IPS-NIHi11 (cell line): ENCODE measurements at regions not wholly inside any gene's neighbourhood (a gene's known extent, or its start where the extent isn't known, plus 50 kb on each side); places are given as distances from the start of the nearest gene placed in this dataset.
"Not testable (repeated sequence)": the region's sequence is repeated elsewhere in the genome, so short reads cannot be mapped to it uniquely, and the experiment has no call there.

ENCODE experiments used
- DNase-seq: peaks from one replicate; pipeline ENCODE4 v3.0.0; 2012; ENCODE audit warnings: mixed read lengths, low spot score

DNA sequence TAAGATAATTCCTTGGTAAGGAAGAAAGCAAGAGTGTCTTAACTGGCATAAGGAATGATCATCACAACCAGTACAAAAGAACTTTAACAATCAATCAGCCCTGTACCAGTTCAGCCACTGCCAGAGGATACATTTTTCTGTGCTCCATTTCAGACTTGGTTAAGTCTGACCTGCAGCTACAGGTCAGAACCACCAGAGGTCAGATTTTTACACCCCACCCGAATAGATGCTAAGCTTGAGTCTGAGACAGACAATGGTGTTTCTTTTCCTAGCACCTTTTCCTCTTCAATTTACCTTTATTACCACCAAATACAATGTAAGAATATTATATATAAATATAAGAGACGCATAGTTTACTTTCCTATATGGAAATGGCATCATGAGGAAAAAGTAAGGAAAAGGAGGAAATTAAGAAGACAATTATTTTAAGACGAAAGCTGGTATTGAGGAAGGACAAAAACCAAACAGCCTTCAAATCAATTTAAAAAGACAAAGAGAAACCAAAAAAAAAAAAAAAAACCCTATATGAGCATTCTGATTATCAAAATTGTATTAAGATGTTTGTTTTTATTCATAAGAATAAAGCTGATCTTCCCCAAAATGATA lies 215.3 kb upstream of the TTC29 start:
- DNase-seq, result peak; percentile 66

DNA sequence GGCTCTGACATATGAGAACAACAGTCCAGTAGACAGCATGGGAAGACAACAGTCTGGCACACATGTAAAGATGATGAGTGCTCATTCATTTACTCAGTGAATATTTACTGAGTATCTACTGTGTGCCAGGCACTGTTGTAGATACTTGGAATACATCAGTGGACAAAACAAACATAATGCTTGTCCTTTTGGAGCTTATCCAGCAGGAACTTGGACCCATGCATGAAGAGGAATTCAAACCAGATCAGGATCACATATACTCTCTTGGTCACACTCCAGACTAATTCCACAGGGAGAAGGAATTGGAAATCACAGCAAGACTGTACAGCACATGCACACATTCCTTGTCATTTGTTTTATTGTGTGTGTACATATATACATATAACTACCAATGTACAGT lies 217.6 kb upstream of the TTC29 start:
- no peak for DNase-seq

DNA sequence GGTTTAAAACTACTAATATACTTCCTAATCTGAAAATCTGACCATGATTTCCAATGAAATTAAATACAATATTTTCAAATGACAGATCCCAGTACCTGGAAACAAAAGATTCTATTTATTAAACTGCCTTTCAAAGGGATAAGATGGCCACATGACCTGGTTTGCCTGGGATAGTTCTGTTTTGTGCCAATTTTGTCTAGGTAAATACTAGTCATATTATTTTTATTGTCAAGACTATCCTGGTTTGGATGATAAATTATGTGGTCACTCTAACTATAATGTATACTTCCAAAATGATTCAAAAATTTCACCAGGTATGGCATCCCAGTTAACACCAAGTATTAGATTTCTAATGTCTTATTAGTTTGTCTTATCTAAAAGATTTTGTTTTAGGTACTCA lies 222.5 kb upstream of the TTC29 start:
- not testable (repeated sequence) for DNase-seq

DNA sequence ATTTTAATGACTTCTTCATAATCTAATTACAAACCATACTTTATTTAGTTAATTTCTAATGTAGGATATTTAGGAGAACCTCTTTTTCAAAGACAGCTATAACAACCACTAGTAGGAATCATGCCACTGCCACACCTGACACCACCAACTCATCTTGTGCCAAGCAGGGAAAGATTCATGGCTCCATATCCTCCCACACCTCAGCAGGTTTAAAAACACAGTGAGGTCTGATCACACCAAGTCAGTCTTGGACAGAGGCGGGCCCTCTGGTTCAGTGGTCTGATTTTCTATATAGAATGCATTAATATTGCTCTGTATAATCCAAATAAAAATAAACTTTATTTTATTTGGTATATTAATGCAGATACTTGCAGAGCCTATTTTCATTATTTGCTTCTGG lies 227.7 kb upstream of the TTC29 start:
- DNase-seq, result no peak

DNA sequence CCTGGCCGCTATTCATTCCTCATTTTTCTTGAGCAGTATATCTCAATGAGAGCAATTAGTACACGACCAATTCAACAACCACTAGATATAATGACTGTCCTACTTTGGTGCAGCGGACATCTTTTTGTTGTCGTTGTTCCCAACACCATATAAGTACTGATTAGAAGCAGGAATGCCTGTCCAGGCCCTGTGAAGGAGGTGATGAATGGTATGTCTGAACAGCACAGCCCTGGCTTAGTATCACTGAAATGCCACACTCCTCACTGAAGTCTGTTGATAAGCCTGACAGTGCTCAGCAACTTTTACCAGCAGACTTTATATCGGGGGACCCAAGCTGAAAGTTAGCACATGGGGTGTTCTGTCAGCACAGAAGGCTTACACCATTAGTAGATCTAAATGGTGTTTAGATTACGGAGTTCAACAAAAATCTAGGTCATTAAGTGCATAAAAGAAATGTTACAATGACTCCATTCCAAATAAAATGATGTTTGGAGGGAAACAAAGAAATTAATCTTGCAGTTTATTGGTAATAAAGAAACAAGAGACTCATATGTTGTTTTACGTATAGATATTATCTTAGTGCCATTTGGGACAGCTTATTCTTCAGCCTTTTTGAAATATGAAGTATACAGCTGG lies 228.3 kb upstream of the TTC29 start:
- DNase-seq, result no peak

DNA sequence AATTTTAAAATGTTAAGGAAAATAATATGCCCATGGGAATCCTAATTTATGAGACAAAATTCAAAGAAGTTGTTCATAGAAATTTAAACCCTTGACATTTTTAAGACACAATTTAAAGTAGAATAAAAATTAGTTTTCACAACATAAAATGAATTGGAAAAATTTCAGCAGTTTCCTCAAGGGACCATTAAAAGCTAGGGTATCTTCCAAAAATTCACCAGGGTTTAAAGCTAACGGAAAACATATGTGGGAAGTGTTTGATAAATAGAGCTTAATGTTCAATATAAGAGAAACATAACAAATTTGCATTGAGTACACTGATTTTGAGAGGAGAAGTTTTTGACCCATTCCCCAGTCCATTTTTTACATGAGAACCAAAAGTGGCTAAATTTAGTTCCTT lies 228.9 kb upstream of the TTC29 start:
- no peak for DNase-seq

DNA sequence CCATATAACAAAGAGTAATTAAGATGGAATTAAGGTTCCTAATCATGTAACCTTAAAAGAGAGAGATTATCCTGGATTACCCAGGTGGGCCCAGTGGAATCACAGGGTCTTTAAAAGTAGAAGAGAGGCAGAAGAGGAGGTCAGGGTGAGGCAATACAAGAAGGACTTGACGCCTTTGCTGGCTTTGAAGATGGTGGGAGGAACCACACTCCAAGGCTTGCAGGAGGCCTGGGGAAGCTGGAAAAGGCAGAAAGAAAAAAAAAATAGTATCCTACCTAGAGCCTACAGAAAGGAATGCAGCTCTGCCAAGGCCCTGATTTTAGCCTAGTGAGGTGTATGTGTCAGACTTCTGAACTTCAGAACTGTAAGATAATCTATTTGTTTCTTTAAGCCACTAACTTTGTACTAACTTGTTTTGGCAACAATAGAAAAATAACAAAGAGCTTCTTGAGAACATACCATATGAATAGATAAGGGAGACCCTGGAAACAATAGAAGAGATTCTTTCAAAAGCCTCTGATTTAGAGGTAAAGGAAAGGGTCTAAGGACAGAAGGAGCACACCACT lies 229.9 kb upstream of the TTC29 start:
- no peak for DNase-seq

DNA sequence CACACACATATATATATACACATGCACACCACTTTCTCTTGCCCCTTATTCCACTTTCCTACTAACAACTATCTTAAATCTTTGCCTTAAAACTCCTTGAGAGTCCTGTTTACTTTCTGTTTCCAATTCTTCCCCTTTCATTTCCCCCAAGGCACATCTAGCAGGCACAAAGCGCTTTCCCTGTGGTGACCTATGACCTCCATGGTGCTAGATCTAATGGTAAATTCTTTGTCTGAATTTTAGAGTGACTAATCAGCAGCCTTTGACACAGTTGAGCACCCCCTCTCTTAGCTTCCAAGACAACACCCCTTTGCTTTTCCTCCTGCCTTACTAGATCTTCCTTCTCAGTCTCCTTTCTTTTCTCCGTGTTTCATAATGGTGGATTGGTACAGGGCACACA lies 236.4 kb upstream of the TTC29 start:
- no peak for DNase-seq

DNA sequence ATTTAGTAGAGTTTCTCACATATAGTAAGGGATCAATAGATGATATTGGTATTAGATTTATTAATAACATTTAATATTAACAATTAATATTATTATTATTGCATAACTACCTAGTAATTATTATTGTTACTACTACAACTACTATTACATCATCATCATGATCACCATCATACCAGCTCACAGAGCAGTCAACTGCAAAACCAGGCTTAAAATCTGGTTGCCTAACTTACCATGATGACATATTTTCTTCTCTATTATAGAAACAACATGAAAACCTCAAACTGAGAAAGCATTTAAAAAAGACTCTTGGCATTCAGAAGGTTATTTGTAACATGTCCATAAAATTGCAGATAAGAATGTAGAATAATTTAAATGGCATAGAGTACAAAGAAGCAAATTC lies 247.0 kb upstream of the TTC29 start:
- no peak for DNase-seq

DNA sequence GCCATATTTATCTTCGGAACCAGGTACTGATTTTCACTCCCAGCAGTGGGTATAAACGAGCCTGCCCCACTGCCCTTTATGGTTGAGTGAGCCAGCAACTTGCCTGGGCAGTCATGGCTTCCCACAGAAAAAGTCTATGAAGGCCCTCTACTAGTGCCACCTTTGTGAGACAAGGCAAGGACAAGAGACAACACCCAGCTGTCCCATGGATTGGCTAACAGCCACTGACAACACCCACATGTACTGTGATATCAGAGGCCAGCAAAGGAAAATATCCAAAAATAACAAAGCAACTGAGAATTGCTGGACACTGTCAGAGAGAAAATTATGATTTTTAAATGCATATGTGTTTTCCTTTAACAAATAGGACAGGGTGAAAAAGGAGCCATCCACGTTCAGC lies 248.4 kb upstream of the TTC29 start:
- no peak for DNase-seq

DNA sequence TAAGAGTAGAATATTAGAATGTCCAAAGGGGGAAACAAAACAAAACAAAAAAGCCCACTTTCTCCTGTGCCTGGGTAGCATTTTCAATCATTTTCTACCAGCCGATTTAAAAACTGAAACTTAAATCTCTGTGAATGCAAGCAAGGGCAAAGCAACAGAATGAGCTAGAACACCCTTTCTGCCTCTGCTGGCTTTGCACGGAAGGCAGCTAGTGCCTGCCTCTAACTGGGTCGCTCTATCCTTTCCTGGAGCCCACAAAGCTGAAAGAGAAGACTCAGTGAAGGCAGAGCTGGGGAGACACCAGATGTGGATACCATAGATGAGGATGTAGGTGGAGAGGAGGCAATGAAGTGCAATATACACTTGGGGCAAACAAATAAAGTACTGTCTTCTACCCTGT lies 248.9 kb upstream of the TTC29 start:
- no peak for DNase-seq

DNA sequence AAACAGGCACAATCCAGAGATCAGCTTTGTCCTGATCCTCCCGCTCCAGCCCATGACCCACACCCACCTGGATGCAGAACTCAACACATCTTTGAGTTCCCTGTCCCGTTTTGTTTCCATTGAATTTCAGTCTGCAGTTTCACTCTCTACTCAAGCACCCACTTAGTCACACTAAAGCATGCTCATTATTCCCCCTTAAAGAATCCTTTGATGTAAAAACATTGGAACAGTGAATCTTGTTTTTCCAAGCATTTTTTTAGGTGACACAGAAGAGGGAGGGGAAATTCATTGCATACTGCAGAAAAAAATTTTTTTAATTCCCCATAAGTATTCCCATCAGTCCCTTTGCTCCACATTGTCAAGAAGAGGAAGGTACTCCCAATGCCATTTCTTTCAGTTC lies 249.7 kb upstream of the TTC29 start:
- no peak for DNase-seq

DNA sequence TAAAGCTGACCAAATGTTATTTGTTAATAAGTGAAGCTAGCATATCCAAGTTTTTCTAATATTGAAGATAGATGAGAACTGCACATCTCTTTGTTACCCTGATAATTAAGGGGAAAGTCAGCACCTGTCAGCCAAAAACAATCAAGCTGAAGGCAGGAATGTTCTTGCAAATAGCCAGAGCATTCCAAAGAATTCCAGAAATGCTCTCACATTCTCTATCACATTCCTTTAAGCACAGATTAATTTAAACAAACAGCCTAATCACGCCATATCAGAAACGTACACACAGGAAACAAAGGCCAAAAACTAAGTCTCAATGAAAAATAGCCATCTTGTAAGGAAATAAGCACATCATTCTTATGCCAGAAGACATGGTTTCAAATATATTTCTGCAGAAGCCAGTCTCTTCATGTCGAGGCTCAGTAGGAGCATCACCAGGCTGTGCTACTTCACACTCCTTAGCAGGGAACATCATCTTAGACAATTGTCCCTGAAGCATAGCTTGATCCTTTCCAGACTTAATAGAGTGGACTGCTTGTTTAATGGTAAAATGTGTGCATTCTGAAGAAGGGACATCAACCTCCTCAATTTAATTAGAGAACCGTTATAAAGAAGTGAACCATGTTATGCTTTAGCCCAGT lies 252.9 kb upstream of the TTC29 start:
- DNase-seq, result no peak

DNA sequence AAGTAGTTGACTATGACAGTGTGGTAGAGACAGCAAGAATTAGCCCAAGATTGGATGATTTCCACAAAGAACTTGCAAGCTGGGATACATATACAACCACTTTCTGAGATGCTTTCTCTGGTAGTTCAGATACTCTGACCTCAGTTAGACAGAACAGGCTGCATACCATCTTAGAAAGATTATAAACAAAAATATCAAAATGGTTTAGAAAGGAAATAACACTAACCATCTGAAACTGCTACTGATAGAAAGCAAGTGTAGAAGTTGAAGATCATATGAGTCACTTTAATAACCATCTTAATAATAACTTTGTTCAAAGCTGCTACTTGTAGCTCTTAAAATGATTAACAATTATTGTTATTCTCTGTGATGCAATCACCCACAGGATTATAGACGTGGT lies 255.4 kb upstream of the TTC29 start:
- DNase-seq, result no peak

DNA sequence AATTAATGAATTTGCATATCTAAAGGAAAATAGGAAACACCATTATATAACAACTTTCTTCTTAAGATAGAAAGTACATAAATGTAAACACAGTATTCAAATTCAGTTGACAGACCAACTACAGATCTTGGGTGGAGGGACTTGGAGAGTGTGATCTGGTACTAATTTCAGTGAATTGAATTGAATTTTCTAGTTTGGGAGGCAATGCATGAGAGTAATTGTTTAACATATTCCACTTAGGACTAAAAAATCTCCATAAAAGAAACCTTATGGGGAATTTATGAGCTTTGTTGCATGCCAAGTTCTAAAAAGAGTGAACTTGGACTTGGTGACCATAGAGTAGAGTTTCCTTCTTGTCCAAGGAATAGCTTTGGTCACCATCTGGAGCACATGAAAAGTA lies 261.1 kb upstream of the TTC29 start:
- DNase-seq, result no peak

DNA sequence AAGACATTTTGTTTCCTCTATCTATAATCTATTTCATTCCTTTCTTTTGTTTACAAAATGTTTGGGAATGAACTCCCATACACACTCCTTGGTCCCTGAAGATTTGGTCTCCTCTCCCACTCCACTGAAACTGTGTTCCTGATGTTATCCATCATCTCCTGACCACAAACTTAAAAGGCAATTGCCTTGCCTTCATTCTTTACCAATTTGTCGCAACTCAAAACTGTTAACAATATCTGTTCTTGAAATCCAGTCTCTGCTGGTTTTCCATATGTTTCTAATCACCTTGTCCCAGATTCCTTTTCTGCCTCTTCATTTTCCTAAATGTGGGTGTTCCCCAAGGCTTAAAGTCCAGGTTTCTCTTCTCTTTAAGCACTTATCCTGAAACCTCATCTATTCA lies 262.2 kb upstream of the TTC29 start:
- no peak for DNase-seq

DNA sequence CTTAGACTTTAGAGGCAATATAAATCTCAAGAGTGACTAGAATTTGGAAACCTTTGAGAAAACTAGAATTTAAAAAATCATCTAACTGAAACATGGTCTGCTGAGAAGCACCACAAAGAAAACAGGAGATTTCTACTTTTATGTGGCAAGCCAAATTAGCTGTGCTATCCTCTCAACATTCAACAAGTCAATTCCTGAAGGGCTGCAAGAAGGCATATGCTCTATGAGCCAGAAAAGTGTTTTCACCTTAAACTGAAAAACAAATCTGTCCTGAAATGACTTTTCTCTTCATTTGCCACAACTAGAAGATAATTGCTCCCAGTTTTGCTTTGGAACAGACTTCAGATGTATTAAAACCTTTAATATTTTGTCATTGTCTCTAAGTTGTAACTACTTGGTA lies 263.2 kb upstream of the EDNRA start:
- no peak for DNase-seq

DNA sequence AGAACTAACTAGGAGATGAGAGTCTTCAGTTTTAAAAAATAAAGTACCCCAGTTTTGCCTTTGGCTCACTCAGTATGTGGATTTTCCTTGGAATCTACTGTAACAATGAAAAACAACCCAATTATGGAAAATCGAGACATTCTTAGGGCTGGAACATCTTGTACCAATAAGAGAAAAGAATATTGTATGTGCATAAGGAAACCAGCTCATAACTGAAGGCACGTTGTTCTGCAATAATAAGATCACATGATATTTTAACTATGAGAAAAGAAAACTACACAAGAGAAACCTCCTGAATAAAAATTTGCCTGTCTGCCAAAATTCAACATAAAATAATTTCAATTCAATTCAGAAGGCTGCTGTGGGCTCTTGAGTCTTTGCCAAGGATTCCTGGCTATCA lies 261.8 kb upstream of the EDNRA start:
- DNase-seq, result no peak

DNA sequence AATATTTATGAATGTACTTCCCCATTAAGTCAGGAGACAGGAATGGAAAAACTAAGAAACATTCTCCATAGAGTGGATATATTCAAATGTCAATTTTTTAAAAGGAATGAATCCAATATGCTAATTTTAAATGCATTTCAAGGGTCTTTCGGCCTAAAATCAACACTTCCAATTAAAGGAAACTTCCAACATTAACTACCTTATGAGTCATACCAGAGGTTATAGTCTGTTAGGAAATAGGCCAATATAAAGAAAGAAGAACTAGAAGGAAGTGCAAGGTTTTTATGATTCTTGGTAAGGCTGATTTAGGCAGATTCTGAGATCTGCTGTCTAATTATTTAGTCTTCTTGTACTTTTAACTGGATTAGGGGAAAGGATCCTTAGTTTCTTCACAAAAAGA lies 260.1 kb upstream of the EDNRA start:
- DNase-seq, result no peak

DNA sequence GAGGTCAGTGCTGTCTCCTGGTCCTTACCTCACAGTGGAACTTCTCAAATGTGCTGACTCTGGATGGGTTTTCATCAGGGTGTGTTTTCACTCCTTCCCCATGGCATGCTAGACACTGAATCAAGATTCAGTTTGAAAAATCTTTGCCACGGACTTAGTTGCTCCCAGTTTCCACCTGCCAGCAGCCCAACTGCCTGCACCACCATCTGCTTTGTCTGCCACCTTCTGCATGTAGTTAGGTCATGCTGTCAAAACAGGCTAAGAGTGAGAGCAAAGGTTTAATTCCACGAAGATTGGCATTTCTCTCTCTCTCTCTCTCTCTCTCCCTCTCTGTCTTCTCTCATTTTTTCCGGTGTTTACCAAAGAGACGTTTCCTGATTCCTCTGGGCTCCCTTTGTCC lies 258.0 kb upstream of the EDNRA start:
- DNase-seq, result no peak

DNA sequence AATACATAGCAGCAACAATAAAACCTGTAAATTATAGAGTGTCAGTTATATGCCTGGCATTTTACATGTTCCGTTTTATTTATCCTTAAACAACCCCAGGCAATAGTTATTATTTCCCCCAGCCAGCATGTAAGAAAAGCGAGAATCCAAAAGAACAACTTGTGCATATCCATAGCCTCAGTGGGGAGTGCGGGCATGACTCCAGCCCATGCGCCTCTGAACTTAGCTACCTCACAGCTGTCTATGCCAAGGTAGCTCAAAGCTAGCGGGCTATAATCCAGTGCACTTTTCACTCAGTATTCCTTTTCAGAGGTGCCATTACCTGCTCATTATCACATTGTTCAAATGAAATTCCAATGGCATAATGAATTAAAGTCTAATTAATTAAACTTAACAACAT lies 257.3 kb upstream of the EDNRA start:
- DNase-seq, result no peak

DNA sequence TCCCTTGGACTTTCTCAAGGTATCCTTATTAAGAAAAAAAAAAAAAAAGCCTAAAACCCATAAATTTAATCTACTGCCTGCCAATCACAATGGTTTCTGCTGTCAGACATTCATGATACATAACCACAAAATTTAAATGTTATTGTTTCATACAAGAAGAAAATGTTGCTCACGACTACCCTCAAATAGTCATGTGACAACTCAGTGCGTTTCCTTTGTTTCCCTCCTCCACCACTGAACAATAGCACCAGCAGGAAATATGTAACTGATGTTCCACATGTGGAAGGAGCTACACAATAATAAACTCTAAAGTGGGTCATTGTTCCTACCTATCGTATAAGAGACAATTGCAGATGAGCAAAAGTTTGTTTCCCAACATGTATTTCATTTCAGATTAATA lies 244.1 kb upstream of the EDNRA start:
- no peak for DNase-seq

DNA sequence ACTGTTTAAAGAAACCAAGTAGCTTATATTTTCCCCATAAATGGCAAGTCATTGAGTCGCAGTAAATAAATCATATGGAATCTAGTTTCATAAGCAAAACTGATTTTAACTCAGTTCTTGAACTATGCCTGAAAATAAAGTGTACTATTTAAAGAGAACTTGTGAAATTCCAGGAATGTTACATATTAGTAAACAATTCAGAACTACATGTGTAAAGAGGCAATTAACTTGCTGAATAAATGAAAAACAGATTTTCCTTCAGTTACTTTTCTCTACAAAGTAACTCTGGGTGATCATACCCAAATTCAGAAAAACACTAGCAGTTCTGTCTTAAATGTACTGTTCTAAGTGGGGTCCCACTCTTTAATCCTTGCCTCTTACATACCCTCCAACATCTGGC lies 236.1 kb upstream of the EDNRA start:
- DNase-seq, result no peak

DNA sequence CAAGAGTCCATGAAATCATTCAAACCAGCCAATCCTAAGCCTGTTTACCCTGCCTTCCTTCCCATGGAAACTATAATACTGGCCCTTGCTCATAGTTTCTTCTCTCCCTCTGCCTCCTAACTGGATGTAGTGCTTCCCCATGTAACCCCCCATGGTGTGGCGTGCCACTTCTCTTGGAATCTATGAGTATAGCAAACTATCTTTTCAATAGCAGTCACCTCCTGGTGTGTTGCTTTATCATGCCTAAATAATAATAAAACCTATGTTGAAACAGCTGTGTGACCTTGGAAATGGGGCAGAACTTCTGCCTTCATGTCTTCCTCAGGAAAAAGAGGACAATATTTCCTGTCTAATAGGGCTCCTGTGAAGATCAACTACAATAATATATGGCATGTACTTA lies 234.8 kb upstream of the EDNRA start:
- no peak for DNase-seq
